ENCODE measurements at regions not wholly inside any gene's neighbourhood (a gene's known extent, or its start where the extent isn't known, plus 50 kb on each side); places are given as distances from the start of the nearest gene placed in this dataset.

- H3K4me2 ChIP-seq (ENCODE audit: low read length): no peak overlapping the region
- TF ChIP-seq, protein P1, sequence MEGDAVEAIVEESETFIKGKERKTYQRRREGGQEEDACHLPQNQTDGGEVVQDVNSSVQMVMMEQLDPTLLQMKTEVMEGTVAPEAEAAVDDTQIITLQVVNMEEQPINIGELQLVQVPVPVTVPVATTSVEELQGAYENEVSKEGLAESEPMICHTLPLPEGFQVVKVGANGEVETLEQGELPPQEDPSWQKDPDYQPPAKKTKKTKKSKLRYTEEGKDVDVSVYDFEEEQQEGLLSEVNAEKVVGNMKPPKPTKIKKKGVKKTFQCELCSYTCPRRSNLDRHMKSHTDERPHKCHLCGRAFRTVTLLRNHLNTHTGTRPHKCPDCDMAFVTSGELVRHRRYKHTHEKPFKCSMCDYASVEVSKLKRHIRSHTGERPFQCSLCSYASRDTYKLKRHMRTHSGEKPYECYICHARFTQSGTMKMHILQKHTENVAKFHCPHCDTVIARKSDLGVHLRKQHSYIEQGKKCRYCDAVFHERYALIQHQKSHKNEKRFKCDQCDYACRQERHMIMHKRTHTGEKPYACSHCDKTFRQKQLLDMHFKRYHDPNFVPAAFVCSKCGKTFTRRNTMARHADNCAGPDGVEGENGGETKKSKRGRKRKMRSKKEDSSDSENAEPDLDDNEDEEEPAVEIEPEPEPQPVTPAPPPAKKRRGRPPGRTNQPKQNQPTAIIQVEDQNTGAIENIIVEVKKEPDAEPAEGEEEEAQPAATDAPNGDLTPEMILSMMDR (IDR thresholded peaks at IDR 0.05): no peak
- H3K36me3 ChIP-seq (ENCODE audit: control insufficient read depth, insufficient read depth, low read length): no peaks in the 10 kb centered on the region
- no peak overlapping the region for H3K4me3 ChIP-seq (ENCODE audit: low read depth, low read length)
- no peaks in the 10 kb centered on the region for H3K4me1 ChIP-seq
- H3K27me3 ChIP-seq (ENCODE audit: control insufficient read depth, insufficient read depth, low read length): no peaks in the 10 kb centered on the region
- H3K9me3 ChIP-seq (ENCODE audit: control insufficient read depth, low read length): no peaks in the 10 kb centered on the region
- no peak overlapping the region for H3K9ac ChIP-seq
- H3K79me2 ChIP-seq: no peaks in the 10 kb centered on the region
- no peak overlapping the region for H3K27ac ChIP-seq
- no peak overlapping the region for H2AFZ ChIP-seq
These were observed 1023.6 kb upstream of the HS3ST1 start for GRCh38 chr4:12452291-12452690.

- H3K36me3 ChIP-seq (ENCODE audit: control insufficient read depth, insufficient read depth, low read length): no peaks in the 10 kb centered on the region
- H3K4me1 ChIP-seq: no peaks in the 10 kb centered on the region
- no peak overlapping the region for H3K9ac ChIP-seq
These were observed 1018.8 kb upstream of the HS3ST1 start for GRCh38 chr4:12447451-12447850.

DNA sequence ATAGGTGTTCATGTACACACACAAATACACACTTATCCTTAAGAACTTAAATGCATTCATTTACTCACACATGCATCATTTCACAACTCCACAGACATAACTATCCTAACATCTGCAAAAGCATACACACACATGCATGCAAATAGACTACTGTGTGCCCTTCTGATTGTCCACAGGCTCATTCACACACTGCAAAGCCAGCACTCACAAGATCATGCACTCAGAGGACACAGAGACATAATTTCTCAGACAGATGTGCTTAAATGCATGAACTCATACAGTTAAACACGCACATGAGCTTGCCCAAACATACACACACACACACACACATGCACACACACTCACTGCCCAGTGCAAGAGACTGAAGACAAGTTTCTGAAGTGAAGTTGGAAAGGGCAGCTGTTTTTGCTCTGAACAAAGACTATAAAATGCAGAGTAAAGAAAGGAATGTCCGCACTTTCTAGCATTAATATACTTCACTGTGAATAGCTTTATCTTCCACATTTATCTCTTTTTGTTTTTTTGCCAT is 1018.0 kb upstream of the HS3ST1 start:
- Histone ChIP-seq H3K27ac (no peak overlapping the region), H3K9ac (no peak overlapping the region)

More at GRCh38 chr4:12447451-12447850, 1018.8 kb upstream of the HS3ST1 start:
- H3K4me2 ChIP-seq (ENCODE audit: low read length): no peak overlapping the region
- no peak overlapping the region for H3K27ac ChIP-seq
- H2AFZ ChIP-seq: no peak overlapping the region
- no peaks in the 10 kb centered on the region for H3K27me3 ChIP-seq (ENCODE audit: control insufficient read depth, insufficient read depth, low read length)
- H3K79me2 ChIP-seq: no peaks in the 10 kb centered on the region
- no peaks in the 10 kb centered on the region for H3K9me3 ChIP-seq (ENCODE audit: control insufficient read depth, low read length)
- TF ChIP-seq, protein P1 (IDR thresholded peaks at IDR 0.05): no peak
- H3K4me3 ChIP-seq (ENCODE audit: low read depth, low read length): no peak overlapping the region

GRCh38 chr4:12446256-12446655 is 1017.6 kb upstream of the HS3ST1 start:
- Histone ChIP-seq H3K27ac (no peak overlapping the region), H3K36me3 (ENCODE audit: control insufficient read depth, insufficient read depth, low read length) (no peaks in the 10 kb centered on the region), H3K4me3 (ENCODE audit: low read depth, low read length) (no peak overlapping the region), H3K4me2 (ENCODE audit: low read length) (no peak overlapping the region), H3K9me3 (ENCODE audit: control insufficient read depth, low read length) (no peaks in the 10 kb centered on the region), H3K9ac (no peak overlapping the region), H3K27me3 (ENCODE audit: control insufficient read depth, insufficient read depth, low read length) (no peaks in the 10 kb centered on the region), H2AFZ (no peak overlapping the region), H3K79me2 (no peaks in the 10 kb centered on the region), H3K4me1 (no peaks in the 10 kb centered on the region)
- TF ChIP-seq, protein P1 (IDR thresholded peaks at IDR 0.05): no peak

More for the DNA sequence above, 1018.0 kb upstream of the HS3ST1 start:
- Histone ChIP-seq H2AFZ (no peak overlapping the region), H3K4me2 (ENCODE audit: low read length) (no peak overlapping the region), H3K36me3 (ENCODE audit: control insufficient read depth, insufficient read depth, low read length) (no peaks in the 10 kb centered on the region), H3K79me2 (no peaks in the 10 kb centered on the region), H3K4me1 (no peaks in the 10 kb centered on the region), H3K27me3 (ENCODE audit: control insufficient read depth, insufficient read depth, low read length) (no peaks in the 10 kb centered on the region), H3K9me3 (ENCODE audit: control insufficient read depth, low read length) (no peaks in the 10 kb centered on the region), H3K4me3 (ENCODE audit: low read depth, low read length) (no peak overlapping the region)
- TF ChIP-seq, protein P1 (IDR thresholded peaks at IDR 0.05): no peak

DNA sequence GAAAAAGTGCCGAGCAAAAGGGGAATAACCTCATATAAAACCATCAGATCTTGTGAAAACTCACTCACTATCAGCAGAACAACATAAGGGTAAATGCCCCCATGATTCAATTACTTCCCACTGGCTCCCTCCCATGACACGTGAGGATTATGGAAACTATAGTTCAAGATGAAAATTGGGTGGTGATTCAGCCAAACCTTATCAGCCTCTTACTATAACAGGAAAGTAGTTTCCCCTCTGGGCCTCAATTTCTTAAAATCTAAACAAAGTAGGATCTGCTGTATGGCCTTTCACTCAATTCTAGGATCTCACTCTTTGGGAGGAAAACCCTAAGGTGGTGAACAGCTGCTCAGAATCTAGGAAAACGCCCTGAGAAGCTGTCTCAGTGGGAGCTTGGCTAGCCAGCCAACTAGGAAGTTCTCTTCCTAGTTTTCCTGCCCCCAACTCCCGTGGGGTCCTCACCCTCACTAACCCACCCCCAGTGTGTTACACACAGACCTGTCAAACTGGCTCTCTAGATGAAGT is 1017.1 kb upstream of the HS3ST1 start:
- H3K79me2 ChIP-seq: no peaks in the 10 kb centered on the region
- H3K27me3 ChIP-seq (ENCODE audit: control insufficient read depth, insufficient read depth, low read length): no peaks in the 10 kb centered on the region
- H3K4me1 ChIP-seq: no peaks in the 10 kb centered on the region
- H3K4me2 ChIP-seq (ENCODE audit: low read length): no peak overlapping the region
- TF ChIP-seq, protein P1 (IDR thresholded peaks at IDR 0.05): no peak
- H2AFZ ChIP-seq: no peak overlapping the region
- H3K9ac ChIP-seq: no peak overlapping the region
- H3K9me3 ChIP-seq (ENCODE audit: control insufficient read depth, low read length): no peaks in the 10 kb centered on the region
- H3K36me3 ChIP-seq (ENCODE audit: control insufficient read depth, insufficient read depth, low read length): no peaks in the 10 kb centered on the region
- no peak overlapping the region for H3K4me3 ChIP-seq (ENCODE audit: low read depth, low read length)
- no peak overlapping the region for H3K27ac ChIP-seq
